ENCODE measurements at regions not wholly inside any gene's neighbourhood (a gene's known extent, or its start where the extent isn't known, plus 50 kb on each side); places are given as distances from the start of the nearest gene placed in this dataset.

DNA sequence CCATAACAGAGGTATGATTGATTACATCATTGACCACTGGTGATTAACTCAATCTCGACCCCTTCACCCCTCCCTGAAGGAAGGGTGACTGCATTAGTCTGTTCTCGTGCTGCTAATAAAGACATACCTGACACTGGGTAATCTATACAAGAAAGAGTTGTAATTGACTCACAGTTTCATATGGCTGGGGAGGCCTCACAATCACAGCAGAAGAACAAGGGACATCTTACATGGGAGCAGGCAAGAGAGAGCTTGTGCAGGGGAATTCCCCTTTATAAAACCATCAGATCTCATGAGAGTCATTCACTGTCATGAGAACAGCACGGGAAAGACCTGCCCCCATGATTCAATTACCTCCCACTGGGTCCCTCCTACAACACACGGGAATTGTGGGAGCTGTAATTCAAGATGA, 55.9 kb upstream of the TMCC3 start:
- DNase-seq = no peak

GRCh38 chr12:94705676-94706075, 55.3 kb upstream of the TMCC3 start:
- DNase-seq = no peak

- DNase-seq = peak; percentile 32
Measured at GRCh38 chr12:94704452-94705306, 54.3 kb upstream of the TMCC3 start.

- DNase-seq = no peak
Measured at GRCh38 chr12:94702696-94703095, 52.3 kb upstream of the TMCC3 start.

- DNase-seq = no peak
Measured at GRCh38 chr12:94701711-94702110, 51.4 kb upstream of the TMCC3 start.

DNA sequence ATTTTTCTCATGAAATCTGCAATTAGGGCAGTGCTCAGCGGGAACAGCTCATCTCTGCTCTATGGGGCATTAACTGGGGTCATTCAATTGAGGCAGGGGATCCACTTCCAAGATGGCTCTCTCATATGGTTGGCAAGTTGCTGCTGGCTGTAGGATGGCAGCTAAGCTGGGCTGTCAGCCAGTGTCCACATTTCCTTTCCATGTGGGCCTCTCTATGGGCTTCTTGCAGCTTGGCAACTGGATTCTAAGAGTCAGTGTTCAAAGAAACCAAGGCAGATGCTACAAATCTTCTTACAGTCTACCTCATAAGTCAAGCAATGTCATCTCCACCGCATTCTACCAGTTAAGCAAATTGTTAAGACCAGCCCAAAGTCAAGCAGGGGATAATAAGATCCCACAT, 50.3 kb upstream of the TMCC3 start:
- no peak for DNase-seq
